HG03571 (cell line): ENCODE measurements at regions not wholly inside any gene's neighbourhood (a gene's known extent, or its start where the extent isn't known, plus 50 kb on each side); places are given as distances from the start of the nearest gene placed in this dataset.

Experiments
- ATAC-seq: cut with Tn5 transposase; IDR thresholded peaks from one replicate; pipeline ENCODE4 v1.9.1; 2021; ENCODE audit not compliant: unreplicated experiment

DNA sequence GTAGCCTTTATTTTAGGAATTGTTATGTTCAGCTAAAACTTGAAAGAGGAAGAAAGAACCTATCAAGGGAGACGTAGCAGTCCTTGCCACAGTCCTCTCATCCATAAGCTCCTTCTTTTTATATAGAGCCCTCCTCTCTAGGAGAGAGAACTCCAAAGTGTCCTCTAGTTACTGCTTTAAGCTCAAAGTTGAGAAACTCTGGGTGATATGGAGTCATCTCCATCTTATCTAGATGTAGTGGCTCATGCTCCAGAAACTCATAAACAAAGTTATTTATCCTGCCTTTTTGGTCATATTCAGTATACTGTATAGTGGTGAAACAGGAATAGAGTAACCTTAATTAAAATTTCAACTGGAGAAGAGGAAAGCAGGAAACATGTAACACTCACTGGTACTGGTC, 90.4 kb upstream of the ATF7IP start:
- ATAC-seq, result no peak

- no peak for ATAC-seq
Measured at GRCh38 chr12:14275886-14276285, 89.6 kb upstream of the ATF7IP start.

- ATAC-seq, result no peak
Measured at GRCh38 chr12:14278294-14278953, 87.1 kb upstream of the ATF7IP start.

DNA sequence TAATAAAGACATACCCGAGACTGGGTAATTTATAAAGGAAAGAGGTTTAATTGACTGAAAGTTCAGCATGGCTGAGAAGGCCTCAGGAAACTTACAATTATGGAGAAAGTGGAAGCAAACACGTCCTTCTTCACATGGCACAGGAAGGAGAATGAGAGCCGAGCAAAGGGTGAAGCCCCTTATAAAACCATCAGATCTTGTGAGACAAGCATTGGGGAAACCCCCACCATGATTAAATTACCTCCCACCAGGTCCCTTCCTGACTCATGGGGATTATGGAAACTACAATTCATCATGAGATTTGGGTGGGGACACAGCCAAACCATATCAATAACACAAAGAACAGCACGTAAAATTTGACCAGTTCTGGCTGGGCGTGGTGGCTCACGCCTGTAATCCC, 85.6 kb upstream of the ATF7IP start:
- ATAC-seq, result no peak

GRCh38 chr12:14280921-14281320, 84.6 kb upstream of the ATF7IP start:
- ATAC-seq, result no peak

DNA sequence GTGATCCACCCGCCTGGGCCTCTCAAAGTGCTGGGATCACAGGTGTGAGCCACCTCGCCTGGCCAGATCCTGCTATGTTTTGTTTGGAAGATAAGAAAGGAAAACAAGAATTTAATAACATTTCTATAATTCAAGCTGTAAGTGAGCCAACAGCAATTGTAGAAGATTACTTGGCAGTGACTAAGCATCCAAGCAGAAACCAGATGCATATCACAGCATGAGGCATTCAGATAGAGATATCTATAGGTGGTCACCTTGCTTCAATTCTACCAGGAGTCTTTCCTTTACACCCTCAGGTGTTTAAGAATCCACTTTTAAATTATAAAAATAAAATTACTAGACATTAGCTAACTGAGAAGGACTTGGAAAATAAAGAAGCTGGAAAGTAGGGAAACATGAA, 83.9 kb upstream of the ATF7IP start:
- no peak for ATAC-seq

- ATAC-seq, result peak; percentile 15
Measured at GRCh38 chr12:14283489-14284144, 81.9 kb upstream of the ATF7IP start.

- peak; percentile 58 for ATAC-seq
Measured at GRCh38 chr12:14284184-14284722, 81.2 kb upstream of the ATF7IP start.

DNA sequence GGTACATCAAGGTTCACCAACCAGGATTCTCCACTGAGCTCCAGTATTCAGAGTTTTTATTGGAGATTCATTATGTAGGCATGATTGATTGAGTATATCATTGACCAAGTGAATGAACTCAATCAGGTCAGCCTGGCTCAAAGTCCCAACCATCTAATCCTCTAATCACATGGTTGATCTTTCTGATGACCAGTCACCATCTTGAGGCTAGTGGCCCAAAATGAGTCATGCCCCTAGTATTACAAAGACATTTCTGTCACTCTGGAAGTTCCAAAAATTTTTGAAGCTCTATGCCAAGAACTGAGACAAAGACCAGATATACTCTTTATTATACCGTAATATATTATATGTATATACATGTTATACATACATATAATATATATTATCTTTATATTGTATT, 75.9 kb upstream of the ATF7IP start:
- no peak for ATAC-seq

GRCh38 chr12:14290951-14291350, 74.5 kb upstream of the ATF7IP start:
- ATAC-seq, result no peak

- no peak for ATAC-seq
Measured at GRCh38 chr12:14303661-14304155, 61.8 kb upstream of the ATF7IP start.

DNA sequence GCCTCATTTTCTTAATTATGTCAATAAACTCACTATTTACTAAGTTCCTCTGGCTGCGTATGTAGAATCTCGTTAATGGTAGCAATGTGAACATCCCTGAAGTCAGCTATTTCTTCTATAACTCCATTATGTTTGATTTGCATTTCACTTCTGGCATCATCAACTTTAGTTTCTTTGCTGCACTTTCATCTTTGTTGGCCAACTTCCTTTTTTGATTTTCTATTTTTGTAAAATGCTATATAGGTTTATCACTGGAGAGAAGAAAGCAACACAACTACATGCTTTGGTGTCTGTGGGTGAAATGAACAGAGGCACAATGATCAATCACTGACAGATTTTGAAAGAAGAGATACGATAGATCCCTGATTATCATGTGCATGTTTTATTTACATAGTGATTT, 58.5 kb upstream of the ATF7IP start:
- no peak for ATAC-seq

DNA sequence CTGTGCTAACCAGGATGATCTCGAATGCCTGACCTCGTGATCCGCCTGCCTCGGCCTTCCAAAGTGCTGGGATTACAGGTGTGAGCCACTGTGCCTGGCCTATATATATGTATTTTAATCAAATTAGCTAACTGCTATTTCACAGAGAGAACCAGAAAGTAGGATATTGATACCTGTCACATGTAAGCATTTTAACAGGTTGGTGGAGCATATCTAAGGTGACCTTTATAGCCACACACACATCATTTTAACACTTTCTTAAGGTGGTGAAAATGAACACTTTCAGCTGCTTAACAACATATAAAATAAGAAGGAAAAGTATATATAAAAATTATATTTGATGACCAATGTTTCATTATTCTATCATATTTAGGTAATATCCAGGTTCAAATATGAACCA, 57.0 kb upstream of the ATF7IP start:
- no peak for ATAC-seq

GRCh38 chr12:14310866-14311265, 54.6 kb upstream of the ATF7IP start:
- ATAC-seq, result no peak

GRCh38 chr12:14313379-14314138, 51.9 kb upstream of the ATF7IP start:
- no peak for ATAC-seq

DNA sequence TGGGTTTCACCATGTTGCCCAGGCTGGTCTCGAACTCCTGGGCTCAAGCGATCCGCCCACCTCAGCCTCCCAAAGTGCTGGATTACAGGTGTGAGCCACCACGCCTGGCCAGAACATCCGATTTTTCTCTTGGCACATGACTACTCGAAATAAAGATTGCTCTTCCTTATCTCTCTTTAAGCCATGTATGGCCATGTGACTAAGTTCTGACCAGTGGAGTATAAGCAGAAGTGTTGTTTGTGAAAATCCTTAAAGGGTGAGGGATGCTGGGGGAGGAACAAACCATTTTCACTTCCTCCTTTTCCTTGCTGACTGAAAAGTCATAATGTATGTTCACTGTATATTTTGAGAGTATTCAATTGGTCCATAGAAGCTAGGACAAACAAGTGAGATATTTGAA, 50.7 kb upstream of the ATF7IP start:
- ATAC-seq, result no peak

GRCh38 chr12:14315501-14315900, 50.0 kb upstream of the ATF7IP start:
- ATAC-seq, result no peak
